ENCODE measurements at regions not wholly inside any gene's neighbourhood (a gene's known extent, or its start where the extent isn't known, plus 50 kb on each side); places are given as distances from the start of the nearest gene placed in this dataset.
A peak's percentile ranks its signal among the peaks of the same experiment; 100 is the strongest.
"Not testable (repeated sequence)": the region's sequence is repeated elsewhere in the genome, so short reads cannot be mapped to it uniquely, and the experiment has no call there.

GRCh38 chr10:76815505-76815904, 822.1 kb downstream of the KCNMA1 start:
- DNase-seq: not testable (repeated sequence)

GRCh38 chr10:76811430-76811829, 826.2 kb downstream of the KCNMA1 start:
- no peak for DNase-seq

- DNase-seq: no peak
Observed at GRCh38 chr10:76788452-76788811, 849.2 kb downstream of the KCNMA1 start.

GRCh38 chr10:76787746-76788451, 849.7 kb downstream of the KCNMA1 start:
- no peak for DNase-seq

GRCh38 chr10:76786504-76787072, 851.0 kb downstream of the KCNMA1 start:
- DNase-seq: no peak

GRCh38 chr10:76784076-76784475, 853.5 kb downstream of the KCNMA1 start:
- peak; percentile 49 for DNase-seq

GRCh38 chr10:76779796-76780301, 857.8 kb downstream of the KCNMA1 start:
- no peak for DNase-seq

- no peak for DNase-seq
Observed at GRCh38 chr10:76778914-76779795, 858.5 kb downstream of the KCNMA1 start.

GRCh38 chr10:76774987-76775603, 862.5 kb downstream of the KCNMA1 start:
- DNase-seq: no peak

- no peak for DNase-seq
Observed at GRCh38 chr10:76769582-76769981, 868.0 kb downstream of the KCNMA1 start.

- DNase-seq: no peak
Observed at GRCh38 chr10:76769161-76769560, 868.4 kb downstream of the KCNMA1 start.

- DNase-seq: no peak
Observed at GRCh38 chr10:76766682-76767081, 870.9 kb downstream of the KCNMA1 start.

GRCh38 chr10:76764921-76765320, 872.7 kb downstream of the KCNMA1 start:
- DNase-seq: not testable (repeated sequence)

GRCh38 chr10:76764177-76764576, 873.4 kb downstream of the KCNMA1 start:
- no peak for DNase-seq

GRCh38 chr10:76763376-76763775, 874.2 kb downstream of the KCNMA1 start:
- DNase-seq: no peak

GRCh38 chr10:76759681-76760080, 877.9 kb downstream of the KCNMA1 start:
- DNase-seq: no peak

GRCh38 chr10:76743169-76743568, 894.4 kb downstream of the KCNMA1 start:
- no peak for DNase-seq

GRCh38 chr10:76740514-76740913, 897.1 kb downstream of the KCNMA1 start:
- no peak for DNase-seq

- DNase-seq: no peak
Observed at GRCh38 chr10:76738991-76739390, 898.6 kb downstream of the KCNMA1 start.

- no peak for DNase-seq
Observed at GRCh38 chr10:76736815-76737618, 900.6 kb downstream of the KCNMA1 start.

- no peak for DNase-seq
Observed at GRCh38 chr10:76736392-76736791, 901.2 kb downstream of the KCNMA1 start.

GRCh38 chr10:76735866-76736265, 901.7 kb downstream of the KCNMA1 start:
- no peak for DNase-seq

Measured in MV-4-11 (cell line).